ENCODE measurements at regions not wholly inside any gene's neighbourhood (a gene's known extent, or its start where the extent isn't known, plus 50 kb on each side); places are given as distances from the start of the nearest gene placed in this dataset.

- Histone ChIP-seq H3K36me3 (no peaks in the 10 kb centered on the region), H3K4me3 (no peak overlapping the region), H3K27me3 (no peaks in the 10 kb centered on the region), H3K27ac (no peak overlapping the region), H3K4me1 (no peaks in the 10 kb centered on the region), H3K9me3 (no peaks in the 10 kb centered on the region)
- no peak for DNase-seq (ENCODE audit: low spot score in 2 of 2)
- 79% methylated on average over 2 of the region's 2 CpGs for WGBS
- no peak for TF ChIP-seq POLR2A (IDR thresholded peaks at IDR 0.05)
- TF ChIP-seq CTCF (IDR thresholded peaks at IDR 0.05): no peak
- no peak for TF ChIP-seq EP300 (IDR thresholded peaks at IDR 0.05)
- no peak for TF ChIP-seq POLR2AphosphoS5 (IDR thresholded peaks at IDR 0.05)
Measured at GRCh38 chr16:54722210-54722676, 208.4 kb upstream of the IRX5 start.

- 65% methylated on average over 1 of the region's 1 CpG for WGBS
- Histone ChIP-seq H3K9me3 (no peaks in the 10 kb centered on the region), H3K27ac (no peak overlapping the region), H3K27me3 (no peaks in the 10 kb centered on the region), H3K4me1 (no peaks in the 10 kb centered on the region), H3K36me3 (no peaks in the 10 kb centered on the region), H3K4me3 (no peak overlapping the region)
- no peak for DNase-seq (ENCODE audit: low spot score in 2 of 2)
- no peak for TF ChIP-seq POLR2AphosphoS5 (IDR thresholded peaks at IDR 0.05)
Measured at GRCh38 chr16:54720259-54720658, 210.4 kb upstream of the IRX5 start.

- Histone ChIP-seq H3K27ac (no peak overlapping the region), H3K27me3 (no peaks in the 10 kb centered on the region), H3K4me3 (no peak overlapping the region), H3K4me1 (no peaks in the 10 kb centered on the region), H3K9me3 (no peaks in the 10 kb centered on the region), H3K36me3 (no peaks in the 10 kb centered on the region)
- TF ChIP-seq POLR2A (IDR thresholded peaks at IDR 0.05) (no peak), EP300 (IDR thresholded peaks at IDR 0.05) (no peak), POLR2AphosphoS5 (IDR thresholded peaks at IDR 0.05) (no peak), CTCF (IDR thresholded peaks at IDR 0.05) (no peak)
- WGBS: 85% methylated on average over 10 of the region's 10 CpGs
- no peak for DNase-seq (ENCODE audit: low spot score in 2 of 2)
Measured at GRCh38 chr16:54719624-54720023, 211.0 kb upstream of the IRX5 start.

GRCh38 chr16:54718376-54718775 lies 212.3 kb upstream of the IRX5 start:
- WGBS: 93% methylated on average over 12 of the region's 12 CpGs
- Histone ChIP-seq H3K27me3 (no peaks in the 10 kb centered on the region), H3K36me3 (no peaks in the 10 kb centered on the region), H3K27ac (no peak overlapping the region), H3K4me1 (no peaks in the 10 kb centered on the region), H3K4me3 (no peak overlapping the region), H3K9me3 (no peaks in the 10 kb centered on the region)
- no peak for DNase-seq (ENCODE audit: low spot score in 2 of 2)
- TF ChIP-seq EP300 (IDR thresholded peaks at IDR 0.05) (no peak), POLR2AphosphoS5 (IDR thresholded peaks at IDR 0.05) (no peak), CTCF (IDR thresholded peaks at IDR 0.05) (no peak), POLR2A (IDR thresholded peaks at IDR 0.05) (no peak)

GRCh38 chr16:54715011-54715410 lies 215.7 kb upstream of the IRX5 start:
- no peaks in the 10 kb centered on the region for H3K36me3 ChIP-seq
- H3K4me1 ChIP-seq: no peaks in the 10 kb centered on the region
- TF ChIP-seq EP300 (IDR thresholded peaks at IDR 0.05) (no peak), POLR2AphosphoS5 (IDR thresholded peaks at IDR 0.05) (no peak), POLR2A (IDR thresholded peaks at IDR 0.05) (no peak)
- H3K27ac ChIP-seq: no peak overlapping the region
- no peaks in the 10 kb centered on the region for H3K27me3 ChIP-seq
- no peak overlapping the region for H3K4me3 ChIP-seq
- no peak for DNase-seq (ENCODE audit: low spot score in 2 of 2)
- no peaks in the 10 kb centered on the region for H3K9me3 ChIP-seq

- Histone ChIP-seq H3K36me3 (no peaks in the 10 kb centered on the region), H3K27ac (no peak overlapping the region), H3K4me1 (no peaks in the 10 kb centered on the region), H3K4me3 (no peak overlapping the region), H3K27me3 (no peaks in the 10 kb centered on the region), H3K9me3 (no peaks in the 10 kb centered on the region)
- 94% methylated on average over 2 of the region's 2 CpGs for WGBS
- no peak for DNase-seq (ENCODE audit: low spot score in 2 of 2)
- TF ChIP-seq POLR2AphosphoS5 (IDR thresholded peaks at IDR 0.05) (no peak), POLR2A (IDR thresholded peaks at IDR 0.05) (no peak), CTCF (IDR thresholded peaks at IDR 0.05) (no peak), EP300 (IDR thresholded peaks at IDR 0.05) (no peak)
Measured at GRCh38 chr16:54712866-54713265, 217.8 kb upstream of the IRX5 start.

Data from suprapubic skin (tissue), 4 donors.